ENCODE measurements at regions not wholly inside any gene's neighbourhood (a gene's known extent, or its start where the extent isn't known, plus 50 kb on each side); places are given as distances from the start of the nearest gene placed in this dataset.

DNA sequence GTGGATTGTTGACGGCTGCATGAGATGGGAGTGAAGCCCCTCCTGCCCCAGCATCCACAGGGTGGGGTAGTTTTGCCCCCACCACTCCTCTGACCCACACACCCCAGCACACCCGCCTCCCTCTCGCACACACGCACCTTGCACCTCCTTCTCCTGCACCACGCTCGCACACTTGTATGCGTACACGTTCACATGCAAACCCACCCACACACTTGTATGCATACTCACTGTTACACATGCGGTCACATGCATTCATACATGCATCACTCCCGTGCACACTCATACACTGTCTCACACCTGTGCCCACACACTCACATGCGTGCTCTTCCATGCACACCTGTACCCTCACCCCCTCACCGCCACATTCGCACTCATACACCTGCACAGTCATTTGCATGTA lies 70.5 kb upstream of the CIBAR2 start:
- TF ChIP-seq, protein P1, sequence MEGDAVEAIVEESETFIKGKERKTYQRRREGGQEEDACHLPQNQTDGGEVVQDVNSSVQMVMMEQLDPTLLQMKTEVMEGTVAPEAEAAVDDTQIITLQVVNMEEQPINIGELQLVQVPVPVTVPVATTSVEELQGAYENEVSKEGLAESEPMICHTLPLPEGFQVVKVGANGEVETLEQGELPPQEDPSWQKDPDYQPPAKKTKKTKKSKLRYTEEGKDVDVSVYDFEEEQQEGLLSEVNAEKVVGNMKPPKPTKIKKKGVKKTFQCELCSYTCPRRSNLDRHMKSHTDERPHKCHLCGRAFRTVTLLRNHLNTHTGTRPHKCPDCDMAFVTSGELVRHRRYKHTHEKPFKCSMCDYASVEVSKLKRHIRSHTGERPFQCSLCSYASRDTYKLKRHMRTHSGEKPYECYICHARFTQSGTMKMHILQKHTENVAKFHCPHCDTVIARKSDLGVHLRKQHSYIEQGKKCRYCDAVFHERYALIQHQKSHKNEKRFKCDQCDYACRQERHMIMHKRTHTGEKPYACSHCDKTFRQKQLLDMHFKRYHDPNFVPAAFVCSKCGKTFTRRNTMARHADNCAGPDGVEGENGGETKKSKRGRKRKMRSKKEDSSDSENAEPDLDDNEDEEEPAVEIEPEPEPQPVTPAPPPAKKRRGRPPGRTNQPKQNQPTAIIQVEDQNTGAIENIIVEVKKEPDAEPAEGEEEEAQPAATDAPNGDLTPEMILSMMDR (IDR thresholded peaks at IDR 0.05), result no peak
- TF ChIP-seq POLR2A (IDR thresholded peaks at IDR 0.05) (no peak), EP300 (IDR thresholded peaks at IDR 0.05) (no peak)
